Psoas muscle (tissue), 7 donors: ENCODE measurements at regions not wholly inside any gene's neighbourhood (a gene's known extent, or its start where the extent isn't known, plus 50 kb on each side); places are given as distances from the start of the nearest gene placed in this dataset.

Experiments used
- ATAC-seq, 4 donors: fragments of 200-7000 bp; cut with Tn5 transposase; one replicate each; pipeline ENCODE4 v1.9.1; 2020; ENCODE audit warnings: moderate library complexity in 3 of 4, mild to moderate bottlenecking in 2 of 4
- DNase-seq, 2 donors: peaks; one replicate each; pipeline ENCODE4 v3.0.0-alpha.2; 2020
- H3K27ac ChIP-seq: fragments of 200-600 bp; one replicate; pipeline ENCODE4 v1.8.0; 2022
- H3K27me3 ChIP-seq, 3 donors: fragments of 200-600 bp in 1 of 3; one replicate each; pipeline versions ENCODE4 v1.6.1 to v1.8.0; 2013 to 2022; ENCODE audit warnings: low read length in 2 of 3, mild to moderate bottlenecking in 2 of 3, moderate library complexity in 1 of 3; ENCODE audit not compliant: insufficient read depth in 3 of 3
- H3K36me3 ChIP-seq, 2 donors: fragments of 200-600 bp in 1 of 2; one replicate each; pipeline versions ENCODE4 v1.6.1 to v1.8.0; 2013 to 2022; ENCODE audit warnings: low read depth in 1 of 2, mild to moderate bottlenecking in 1 of 2, moderate library complexity in 1 of 2; ENCODE audit not compliant: insufficient read depth in 1 of 2
- H3K4me1 ChIP-seq: fragments of 200-600 bp; one replicate; pipeline ENCODE4 v1.8.0; 2022
- H3K4me3 ChIP-seq: fragments of 200-600 bp; one replicate; pipeline ENCODE4 v1.8.0; 2022; ENCODE audit warnings: mild to moderate bottlenecking
- H3K9me3 ChIP-seq: fragments of 200-600 bp; one replicate; pipeline ENCODE4 v1.8.0; 2022
- CTCF ChIP-seq: fragments of 200-600 bp; IDR thresholded peaks from one replicate; pipeline ENCODE4 v1.8.0; 2022; ENCODE audit warnings: antibody characterized with exemption
- WGBS, 3 donors: extraction: QIAGEN DNeasy Blood & Tissue Kit; methylation state at CpG; one replicate each; pipeline versions ENCODE4 v1.1.6 to v1.1.7; 2013; 5-methylcytosine and 5-hydroxymethylcytosine counted together
- intact Hi-C, 2 donors: fragments of 100-400 bp; cut with DNase I; formaldehyde crosslinking; loops; one replicate each; pipeline versions ENCODE4 v1.11.0 to v1.14.2; 2022
- donor health status: healthy with polysubstance abuse.
- donor health status: DM: no; HTN: no; CAD: no; lungs with moderate emphysema.
- donor health status: Bipolar disorder and iron deficiency.
- donor health status: healthy.
- donor health status: DM: yes; HTN: yes; CAD: no.
- donor health status: DM: no; HTN: no; CAD: no.
- donor health status: DM: yes; HTN: yes; CAD: no.

GRCh38 chr1:222012816-222013215 is 270.9 kb upstream of the DUSP10 start:
- intact Hi-C loops = loop anchor here in 1 of 2 donors (10.0 kb wide), 3 partner anchors 268 to 538 kb away; partner anchors contain the start of gene DUSP10
- no peaks in the 10 kb centered on the region for H3K27me3 ChIP-seq

GRCh38 chr1:222010306-222010705 is 268.4 kb upstream of the DUSP10 start:
- WGBS, 3 donors = 53 to 76% (median 56%) methylated on average over 1 of the region's 1 CpG

More at GRCh38 chr1:222012816-222013215, 270.9 kb upstream of the DUSP10 start:
- no peaks in the 10 kb centered on the region for H3K9me3 ChIP-seq
- H3K27ac ChIP-seq = no peak overlapping the region
- 89 to 93% (median 89%) methylated on average over 2 of the region's 2 CpGs for WGBS, 3 donors
- no peak overlapping the region for H3K4me3 ChIP-seq
- ATAC-seq (no peak), DNase-seq (no peak)
- TF ChIP-seq CTCF = no peak
- H3K36me3 ChIP-seq = no peaks in the 10 kb centered on the region
- no peaks in the 10 kb centered on the region for H3K4me1 ChIP-seq

GRCh38 chr1:222009105-222009730 is 267.3 kb upstream of the DUSP10 start:
- intact Hi-C loops = loop anchor here in 1 of 2 donors (10.0 kb wide), 1 partner anchor 464 kb away; no protein-coding TSS in a partner anchor
- no peak overlapping the region for H3K4me3 ChIP-seq
- 18 to 24% (median 24%) methylated on average over 2 of the region's 2 CpGs for WGBS, 3 donors
- no peaks in the 10 kb centered on the region for H3K36me3 ChIP-seq
- DNase-seq (no peak), ATAC-seq (peak; percentile 48 to 73 (median 55))
- H3K4me1 ChIP-seq = no peaks in the 10 kb centered on the region
- no peak overlapping the region for H3K27ac ChIP-seq
- TF ChIP-seq CTCF = peak; percentile 44
- no peaks in the 10 kb centered on the region for H3K27me3 ChIP-seq
- no peaks in the 10 kb centered on the region for H3K9me3 ChIP-seq

More at GRCh38 chr1:222010306-222010705, 268.4 kb upstream of the DUSP10 start:
- Histone ChIP-seq H3K4me1 (no peaks in the 10 kb centered on the region), H3K36me3 (no peaks in the 10 kb centered on the region), H3K27ac (no peak overlapping the region), H3K4me3 (no peak overlapping the region), H3K9me3 (no peaks in the 10 kb centered on the region), H3K27me3 (no peaks in the 10 kb centered on the region)
- ATAC-seq (no peak), DNase-seq (no peak)
- no peak for TF ChIP-seq CTCF
- intact Hi-C loops = loop anchor here in 1 of 2 donors (10.0 kb wide), 3 partner anchors 266 to 536 kb away; partner anchors contain the start of gene DUSP10

- Histone ChIP-seq H3K4me1 (no peaks in the 10 kb centered on the region), H3K27me3 (no peaks in the 10 kb centered on the region), H3K9me3 (no peaks in the 10 kb centered on the region), H3K4me3 (no peak overlapping the region), H3K27ac (no peak overlapping the region), H3K36me3 (no peaks in the 10 kb centered on the region)
- DNase-seq (no peak), ATAC-seq (no peak)
- no peak for TF ChIP-seq CTCF
- intact Hi-C loops = loop anchor here in 1 of 2 donors (10.0 kb wide), 1 partner anchor 462 kb away; no protein-coding TSS in a partner anchor
Measured at GRCh38 chr1:222006715-222007114, 264.8 kb upstream of the DUSP10 start.

GRCh38 chr1:222004784-222005183 is 262.9 kb upstream of the DUSP10 start:
- WGBS, 3 donors = 83 to 91% (median 86%) methylated on average over 2 of the region's 2 CpGs
- DNase-seq (no peak), ATAC-seq (no peak)
- no peak overlapping the region for H3K4me3 ChIP-seq
- H3K27me3 ChIP-seq = no peaks in the 10 kb centered on the region
- no peak overlapping the region for H3K27ac ChIP-seq
- no peak for TF ChIP-seq CTCF
- intact Hi-C loops = loop anchor here in 1 of 2 donors (10.0 kb wide), 1 partner anchor 460 kb away; no protein-coding TSS in a partner anchor
- H3K36me3 ChIP-seq = no peaks in the 10 kb centered on the region
- no peaks in the 10 kb centered on the region for H3K4me1 ChIP-seq
- no peaks in the 10 kb centered on the region for H3K9me3 ChIP-seq
